ENCODE measurements at regions not wholly inside any gene's neighbourhood (a gene's known extent, or its start where the extent isn't known, plus 50 kb on each side); places are given as distances from the start of the nearest gene placed in this dataset.

GRCh38 chr3:187799942-187800641 lies 54.8 kb upstream of the BCL6 start:
- no peak for TF ChIP-seq CTCF (IDR thresholded peaks at IDR 0.05)
- no peak for TF ChIP-seq POLR2A (IDR thresholded peaks at IDR 0.05)

Data from uterus (tissue), 2 donors.